Activated B cell treated with CpG ODN at 0.5 μM for 24 hours (primary cell): ENCODE measurements at regions not wholly inside any gene's neighbourhood (a gene's known extent, or its start where the extent isn't known, plus 50 kb on each side); places are given as distances from the start of the nearest gene placed in this dataset.

ENCODE experiments used
- ATAC-seq: fragments of 200-7000 bp; cut with Tn5 transposase; one replicate; pipeline ENCODE4 v1.10.0; 2021; ENCODE audit warnings: low read depth, mild to moderate bottlenecking, moderate library complexity
- CTCF ChIA-PET: fragments of 350-600 bp; sonication (Branson Sonifier 250); formaldehyde crosslinking; loops from one replicate; lab custom pipeline; 2021; ENCODE audit warnings: antibody characterized with exemption; lab: Charles Lee
- POLR2A ChIA-PET: fragments of 350-600 bp; sonication (Branson Sonifier 250); formaldehyde crosslinking; loops from one replicate; lab custom pipeline; 2021; ENCODE audit warnings: antibody characterized with exemption; lab: Charles Lee
- DNase-seq: peaks from one replicate; pipeline ENCODE4 v3.0.0; 2022
- H3K27ac Mint-ChIP-seq: one replicate; pipeline ENCODE4 v1.8.0; 2020; ENCODE audit warnings: mixed read lengths
- H3K27me3 Mint-ChIP-seq: one replicate; pipeline ENCODE4 v1.8.0; 2021; ENCODE audit warnings: mixed read lengths
- H3K36me3 Mint-ChIP-seq: one replicate; pipeline ENCODE4 v1.8.0; 2021; ENCODE audit warnings: low read depth, mixed read lengths
- H3K4me1 Mint-ChIP-seq: one replicate; pipeline ENCODE4 v1.8.0; 2021; ENCODE audit warnings: mixed read lengths
- H3K4me3 Mint-ChIP-seq: one replicate; pipeline ENCODE4 v1.8.0; 2020; ENCODE audit warnings: mild to moderate bottlenecking, mixed read lengths
- H3K9me3 Mint-ChIP-seq: one replicate; pipeline ENCODE4 v1.8.0; 2020; ENCODE audit warnings: mixed read lengths
- CTCF ChIP-seq: fragments of 200-600 bp; IDR thresholded peaks from one replicate; pipeline ENCODE4 v1.8.0; 2022; ENCODE audit warnings: antibody characterized with exemption, mild to moderate bottlenecking
- intact Hi-C: fragments of 100-400 bp; cut with micrococcal nuclease; formaldehyde crosslinking; loops from one replicate; pipeline ENCODE4 v1.15.1; 2024

DNA sequence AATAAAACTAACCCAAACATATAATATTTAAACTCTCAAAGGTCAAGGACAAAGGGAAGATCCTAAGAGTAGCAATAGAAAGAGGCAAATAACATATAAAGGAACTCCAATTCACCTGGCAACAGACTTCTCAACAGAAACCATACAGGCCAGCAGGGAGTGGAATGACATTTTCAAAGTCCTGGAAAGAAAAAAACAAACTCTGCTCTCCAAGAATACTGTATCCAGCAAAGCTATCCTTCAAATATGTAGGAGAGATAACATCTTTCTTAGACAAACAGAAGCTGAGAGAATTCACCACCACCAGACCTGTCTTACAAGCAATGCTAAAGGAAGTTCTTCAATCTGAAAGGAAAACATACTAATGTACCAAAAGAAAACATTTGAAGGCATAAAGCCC is 51.5 kb upstream of the TMEM158 start:
- peaks cover 24% of the 10 kb centered on the region for H3K9me3 Mint-ChIP-seq
- DNase-seq, result no peak
- POLR2A ChIA-PET, result interaction anchor here (0.6 kb wide), 1 partner anchor 497 kb away, joined by 5 read pairs; no protein-coding TSS in a partner anchor
- no peak overlapping the region for H3K4me3 Mint-ChIP-seq
- TF ChIP-seq CTCF, result no peak
- no peaks in the 10 kb centered on the region for H3K4me1 Mint-ChIP-seq
- H3K27ac Mint-ChIP-seq, result no peak overlapping the region
- intact Hi-C loops, result no loop called here
- CTCF ChIA-PET, result no interaction called here
- ATAC-seq, result no peak
- peaks cover 36% of the 10 kb centered on the region for H3K27me3 Mint-ChIP-seq
- peaks cover 1% of the 10 kb centered on the region for H3K36me3 Mint-ChIP-seq

GRCh38 chr3:45280232-45280631 is 54.1 kb upstream of the TMEM158 start:
- Mint-ChIP-seq H3K9me3 (peaks cover 24% of the 10 kb centered on the region), H3K27ac (no peak overlapping the region), H3K36me3 (peaks cover 1% of the 10 kb centered on the region), H3K4me1 (no peaks in the 10 kb centered on the region), H3K4me3 (no peak overlapping the region), H3K27me3 (peaks cover 24% of the 10 kb centered on the region)
- ATAC-seq (no peak), DNase-seq (no peak)
- TF ChIP-seq CTCF, result no peak
- ChIA-PET POLR2A (no interaction called here), CTCF (no interaction called here)
- intact Hi-C loops, result no loop called here

GRCh38 chr3:45280971-45281370 is 54.9 kb upstream of the TMEM158 start:
- TF ChIP-seq CTCF, result no peak
- H3K9me3 Mint-ChIP-seq, result peaks cover 24% of the 10 kb centered on the region
- CTCF ChIA-PET, result no interaction called here
- no peaks in the 10 kb centered on the region for H3K4me1 Mint-ChIP-seq
- H3K4me3 Mint-ChIP-seq, result no peak overlapping the region
- no peak for ATAC-seq
- no peak for DNase-seq
- POLR2A ChIA-PET, result no interaction called here
- no peak overlapping the region for H3K27ac Mint-ChIP-seq
- peaks cover 1% of the 10 kb centered on the region for H3K36me3 Mint-ChIP-seq
- intact Hi-C loops, result no loop called here
- H3K27me3 Mint-ChIP-seq, result peaks cover 20% of the 10 kb centered on the region

GRCh38 chr3:45283471-45283870 is 57.4 kb upstream of the TMEM158 start:
- H3K36me3 Mint-ChIP-seq, result no peaks in the 10 kb centered on the region
- ChIA-PET POLR2A (no interaction called here), CTCF (no interaction called here)
- no peak overlapping the region for H3K4me3 Mint-ChIP-seq
- intact Hi-C loops, result no loop called here
- H3K9me3 Mint-ChIP-seq, result peaks cover 12% of the 10 kb centered on the region
- no peak for TF ChIP-seq CTCF
- no peaks in the 10 kb centered on the region for H3K4me1 Mint-ChIP-seq
- no peak for ATAC-seq
- H3K27me3 Mint-ChIP-seq, result peaks cover 18% of the 10 kb centered on the region
- no peak overlapping the region for H3K27ac Mint-ChIP-seq
- no peak for DNase-seq

GRCh38 chr3:45297331-45297730 is 71.2 kb upstream of the TMEM158 start:
- CTCF ChIA-PET, result no interaction called here
- Mint-ChIP-seq H3K36me3 (peaks cover 4% of the 10 kb centered on the region), H3K27me3 (peaks cover 37% of the 10 kb centered on the region), H3K9me3 (peaks cover 10% of the 10 kb centered on the region), H3K27ac (no peak overlapping the region), H3K4me1 (no peaks in the 10 kb centered on the region), H3K4me3 (no peak overlapping the region)
- no peak for DNase-seq
- no peak for TF ChIP-seq CTCF
- intact Hi-C loops, result no loop called here
- POLR2A ChIA-PET, result no interaction called here
- ATAC-seq, result no peak
